Left forelimb (tissue), 1 donor: ENCODE measurements at regions not wholly inside any gene's neighbourhood (a gene's known extent, or its start where the extent isn't known, plus 50 kb on each side); places are given as distances from the start of the nearest gene placed in this dataset.
"Not testable (repeated sequence)": the region's sequence is repeated elsewhere in the genome, so short reads cannot be mapped to it uniquely, and the experiment has no call there.

ENCODE experiments used
- DNase-seq: peaks from one replicate; pipeline ENCODE4 v3.0.0-alpha.2; 2018; ENCODE audit warnings: low spot score

GRCh38 chr3:75604286-75604934 lies 59.7 kb upstream of the FRG2C start:
- DNase-seq = not testable (repeated sequence)

DNA sequence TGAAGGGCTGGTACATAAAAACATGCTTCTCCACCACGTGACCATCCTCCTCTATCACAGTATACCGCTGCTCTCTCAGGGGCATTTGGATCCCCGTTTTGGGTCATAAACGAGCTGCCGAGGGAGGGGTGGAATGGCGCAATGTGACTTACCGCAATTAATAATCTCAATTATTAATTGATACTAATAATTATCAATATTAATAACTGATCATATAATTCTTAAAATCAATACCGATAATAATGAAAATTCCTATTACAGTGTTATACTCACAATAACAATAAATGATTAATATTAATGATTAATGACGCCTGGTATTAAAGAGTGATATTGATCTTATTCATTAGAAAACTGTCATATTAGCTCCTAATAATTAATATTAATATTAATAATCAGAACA lies 56.1 kb upstream of the FRG2C start:
- DNase-seq = not testable (repeated sequence)

GRCh38 chr3:75609598-75609997 lies 54.5 kb upstream of the FRG2C start:
- not testable (repeated sequence) for DNase-seq

DNA sequence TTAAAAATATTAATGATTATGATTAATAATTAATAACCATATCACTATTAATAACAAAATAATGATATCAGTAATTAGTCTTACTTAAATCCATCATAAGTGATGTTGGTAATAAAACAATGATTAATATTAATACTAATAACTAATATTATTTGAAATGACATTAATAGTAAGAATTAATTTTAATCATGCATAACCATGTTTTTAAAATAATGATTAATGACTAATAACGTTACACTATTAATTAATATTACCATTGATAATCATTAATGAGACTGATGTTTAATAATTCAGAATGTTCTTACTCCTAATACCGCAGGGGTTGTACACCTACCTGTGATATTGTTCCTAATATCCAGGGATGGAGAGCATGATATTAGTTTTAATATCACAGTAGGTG lies 53.4 kb upstream of the FRG2C start:
- DNase-seq = no peak

DNA sequence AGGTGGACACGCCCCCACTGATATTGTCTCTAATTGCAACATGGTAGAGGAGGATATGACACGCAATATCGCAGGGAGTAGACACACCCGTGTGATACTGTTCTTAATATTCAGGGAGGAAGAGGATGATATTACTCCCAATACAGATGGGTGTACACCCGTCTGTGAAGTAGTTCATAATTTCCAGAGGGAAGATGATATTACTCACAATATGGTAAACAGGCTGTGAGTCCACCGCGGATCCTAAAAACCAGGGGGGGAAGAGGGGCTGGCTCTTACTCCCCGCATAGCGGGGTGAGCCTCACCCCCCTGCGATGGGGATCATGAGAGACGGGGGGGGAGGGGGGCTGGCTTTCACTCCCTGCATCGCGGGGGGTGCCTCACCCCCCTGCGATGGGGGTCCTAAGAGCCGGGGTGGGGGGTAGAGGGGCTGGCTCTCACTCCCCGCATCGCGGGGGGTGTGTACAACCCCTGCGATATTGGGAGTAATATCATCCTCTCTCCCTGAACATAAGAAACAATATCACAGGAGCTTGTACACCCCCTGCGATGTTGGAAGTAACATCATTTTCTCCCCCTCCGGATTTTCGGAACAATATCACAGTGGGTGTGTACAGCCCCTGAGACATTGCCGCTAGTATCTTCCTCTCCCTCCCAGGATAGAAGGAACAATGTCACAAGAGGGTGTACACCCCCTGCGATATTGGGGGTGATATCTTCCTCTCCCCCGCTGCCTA lies 52.2 kb upstream of the FRG2C start:
- DNase-seq = not testable (repeated sequence)
